ENCODE measurements at regions not wholly inside any gene's neighbourhood (a gene's known extent, or its start where the extent isn't known, plus 50 kb on each side); places are given as distances from the start of the nearest gene placed in this dataset.
A peak's percentile ranks its signal among the peaks of the same experiment; 100 is the strongest.

DNA sequence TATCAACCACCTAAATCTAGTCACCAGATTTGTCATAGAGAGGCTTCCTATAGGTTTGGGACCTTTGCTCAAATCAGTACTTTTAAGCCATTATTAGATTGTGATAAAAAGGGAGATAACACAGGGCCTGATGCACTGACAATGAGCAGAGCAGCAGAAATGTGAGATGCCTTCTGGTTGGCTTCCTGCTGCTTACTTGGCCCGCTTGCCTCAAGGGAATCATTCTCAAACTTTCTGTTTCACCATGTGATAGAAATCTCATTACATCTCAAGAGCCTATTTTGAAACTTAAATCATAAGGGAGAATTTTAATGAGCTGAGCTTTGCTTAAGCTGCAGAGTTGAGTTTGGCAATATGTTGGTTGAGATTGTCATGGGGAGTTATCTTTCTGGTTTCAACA is 606.0 kb downstream of the DHX35 start:
- Histone ChIP-seq H3K36me3 (ENCODE audit: control insufficient read depth, insufficient read depth, low read length) (no peaks in the 10 kb centered on the region), H3K9me3 (ENCODE audit: control insufficient read depth in 2 of 2, low read length in 2 of 2) (no peaks in the 10 kb centered on the region), H3K27ac (ENCODE audit: insufficient read depth, low read length, poor library complexity, severe bottlenecking) (no peak overlapping the region), H3K4me1 (ENCODE audit: control insufficient read depth, insufficient read depth, low read length, poor library complexity, severe bottlenecking) (no peaks in the 10 kb centered on the region), H3K4me3 (ENCODE audit: low read depth, low read length) (no peak overlapping the region), H3K27me3 (ENCODE audit: control insufficient read depth, insufficient read depth, low read length) (no peaks in the 10 kb centered on the region)
- H3K4me3 Mint-ChIP-seq = no peak overlapping the region
- no peaks in the 10 kb centered on the region for H3K4me1 Mint-ChIP-seq
- H3K27me3 Mint-ChIP-seq = no peaks in the 10 kb centered on the region
- peaks cover 0 to 4% (median 3%) of the 10 kb centered on the region in 7 donors for H3K9me3 Mint-ChIP-seq
- H3K36me3 Mint-ChIP-seq = no peaks in the 10 kb centered on the region
- DNase-seq = no peak
- H3K27ac Mint-ChIP-seq = no peak overlapping the region
- ATAC-seq (ENCODE audit: low read depth in 2 of 2) = no peak

DNA sequence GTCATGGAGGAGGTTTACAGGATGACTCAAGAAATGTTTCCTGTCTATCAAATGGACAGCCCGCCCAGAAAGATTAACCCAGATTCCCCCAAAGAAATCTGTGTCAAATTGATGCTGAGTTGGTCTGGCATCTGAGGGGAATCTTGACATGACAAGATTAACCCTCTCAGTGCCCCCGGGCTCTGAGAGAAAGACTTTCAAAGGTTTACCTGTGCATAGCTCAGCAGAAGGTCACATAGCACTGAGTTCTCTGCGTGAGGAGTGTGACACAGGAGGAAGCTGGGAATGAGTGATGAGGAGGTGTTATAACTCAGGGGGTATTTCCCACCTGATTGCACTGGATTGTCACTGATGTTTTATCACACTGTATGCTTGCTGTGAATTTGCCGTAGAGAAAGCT is 601.2 kb downstream of the DHX35 start:
- Histone ChIP-seq H3K4me1 (ENCODE audit: control insufficient read depth, insufficient read depth, low read length, poor library complexity, severe bottlenecking) (no peaks in the 10 kb centered on the region), H3K27ac (ENCODE audit: insufficient read depth, low read length, poor library complexity, severe bottlenecking) (no peak overlapping the region), H3K9me3 (ENCODE audit: control insufficient read depth in 2 of 2, low read length in 2 of 2) (no peaks in the 10 kb centered on the region), H3K36me3 (ENCODE audit: control insufficient read depth, insufficient read depth, low read length) (no peaks in the 10 kb centered on the region), H3K27me3 (ENCODE audit: control insufficient read depth, insufficient read depth, low read length) (no peaks in the 10 kb centered on the region), H3K4me3 (ENCODE audit: low read depth, low read length) (no peak overlapping the region)
- Mint-ChIP-seq H3K27ac (no peak overlapping the region), H3K4me1 (no peaks in the 10 kb centered on the region), H3K4me3 (no peak overlapping the region), H3K36me3 (no peaks in the 10 kb centered on the region), H3K27me3 (no peaks in the 10 kb centered on the region), H3K9me3 (peaks cover 0 to 3% (median 0%) of the 10 kb centered on the region in 7 donors)
- no peak for ATAC-seq (ENCODE audit: low read depth in 2 of 2)
- DNase-seq = no peak

DNA sequence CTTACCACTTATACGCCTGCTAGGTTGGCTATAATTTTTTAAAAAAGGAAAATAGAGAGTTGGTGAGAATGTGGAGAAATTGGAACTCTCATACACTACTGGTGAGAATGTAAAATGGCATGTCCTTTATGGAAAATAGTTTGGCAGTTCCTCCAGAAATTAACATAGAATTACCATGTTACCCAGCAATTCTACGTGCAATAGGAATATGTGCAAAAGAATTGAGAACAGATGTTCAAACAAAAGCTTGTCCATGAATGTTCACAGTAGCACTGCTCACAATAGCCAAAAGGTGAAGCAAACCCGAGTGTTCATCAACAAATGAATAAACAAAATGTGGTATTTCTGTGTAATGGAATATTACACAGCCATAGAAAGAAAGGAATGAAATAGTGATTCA is 592.2 kb downstream of the DHX35 start:
- Mint-ChIP-seq H3K9me3 (peaks cover 0 to 4% (median 0%) of the 10 kb centered on the region in 7 donors), H3K4me3 (no peak overlapping the region), H3K36me3 (no peaks in the 10 kb centered on the region), H3K27ac (no peak overlapping the region), H3K4me1 (no peaks in the 10 kb centered on the region), H3K27me3 (peaks cover 5% of the 10 kb centered on the region)
- no peaks in the 10 kb centered on the region for H3K4me1 ChIP-seq (ENCODE audit: control insufficient read depth, insufficient read depth, low read length, poor library complexity, severe bottlenecking)
- H3K27ac ChIP-seq (ENCODE audit: insufficient read depth, low read length, poor library complexity, severe bottlenecking) = no peak overlapping the region
- no peak for ATAC-seq (ENCODE audit: low read depth in 2 of 2)
- no peak overlapping the region for H3K4me3 ChIP-seq (ENCODE audit: low read depth, low read length)
- no peak for DNase-seq
- no peaks in the 10 kb centered on the region for H3K9me3 ChIP-seq (ENCODE audit: control insufficient read depth in 2 of 2, low read length in 2 of 2)
- no peaks in the 10 kb centered on the region for H3K36me3 ChIP-seq (ENCODE audit: control insufficient read depth, insufficient read depth, low read length)
- no peaks in the 10 kb centered on the region for H3K27me3 ChIP-seq (ENCODE audit: control insufficient read depth, insufficient read depth, low read length)

- no peaks in the 10 kb centered on the region for H3K9me3 ChIP-seq (ENCODE audit: control insufficient read depth in 2 of 2, low read length in 2 of 2)
- no peak overlapping the region for H3K4me3 Mint-ChIP-seq
- DNase-seq (no peak), ATAC-seq (ENCODE audit: low read depth in 2 of 2) (no peak)
- H3K9me3 Mint-ChIP-seq = peaks cover 0 to 4% (median 0%) of the 10 kb centered on the region in 7 donors
- H3K27me3 Mint-ChIP-seq = peaks cover 5% of the 10 kb centered on the region
- no peaks in the 10 kb centered on the region for H3K27me3 ChIP-seq (ENCODE audit: control insufficient read depth, insufficient read depth, low read length)
- H3K4me1 Mint-ChIP-seq = no peaks in the 10 kb centered on the region
- no peaks in the 10 kb centered on the region for H3K36me3 Mint-ChIP-seq
- no peak overlapping the region for H3K27ac Mint-ChIP-seq
- no peaks in the 10 kb centered on the region for H3K36me3 ChIP-seq (ENCODE audit: control insufficient read depth, insufficient read depth, low read length)
- no peak overlapping the region for H3K4me3 ChIP-seq (ENCODE audit: low read depth, low read length)
- H3K27ac ChIP-seq (ENCODE audit: insufficient read depth, low read length, poor library complexity, severe bottlenecking) = no peak overlapping the region
- H3K4me1 ChIP-seq (ENCODE audit: control insufficient read depth, insufficient read depth, low read length, poor library complexity, severe bottlenecking) = no peaks in the 10 kb centered on the region
These were observed 591.0 kb downstream of the DHX35 start for GRCh38 chr20:39553120-39553519.

GRCh38 chr20:39549733-39550132 is 587.6 kb downstream of the DHX35 start:
- ATAC-seq (ENCODE audit: low read depth in 2 of 2) = no peak
- H3K36me3 Mint-ChIP-seq = no peaks in the 10 kb centered on the region

GRCh38 chr20:39547546-39548408 is 585.6 kb downstream of the DHX35 start:
- Mint-ChIP-seq H3K27me3 (peaks cover 5% of the 10 kb centered on the region), H3K4me1 (no peaks in the 10 kb centered on the region), H3K27ac (peak overlapping the region in 1 of 3 donors; percentile 58), H3K4me3 (no peak overlapping the region), H3K36me3 (no peaks in the 10 kb centered on the region), H3K9me3 (peaks cover 0 to 5% (median 0%) of the 10 kb centered on the region in 7 donors)
- Histone ChIP-seq H3K9me3 (ENCODE audit: control insufficient read depth in 2 of 2, low read length in 2 of 2) (no peaks in the 10 kb centered on the region), H3K27ac (ENCODE audit: insufficient read depth, low read length, poor library complexity, severe bottlenecking) (no peak overlapping the region), H3K4me3 (ENCODE audit: low read depth, low read length) (no peak overlapping the region), H3K4me1 (ENCODE audit: control insufficient read depth, insufficient read depth, low read length, poor library complexity, severe bottlenecking) (no peaks in the 10 kb centered on the region), H3K27me3 (ENCODE audit: control insufficient read depth, insufficient read depth, low read length) (no peaks in the 10 kb centered on the region), H3K36me3 (ENCODE audit: control insufficient read depth, insufficient read depth, low read length) (no peaks in the 10 kb centered on the region)
- DNase-seq (no peak), ATAC-seq (ENCODE audit: low read depth in 2 of 2) (no peak)

More at GRCh38 chr20:39549733-39550132, 587.6 kb downstream of the DHX35 start:
- no peak for DNase-seq
- Histone ChIP-seq H3K9me3 (ENCODE audit: control insufficient read depth in 2 of 2, low read length in 2 of 2) (no peaks in the 10 kb centered on the region), H3K36me3 (ENCODE audit: control insufficient read depth, insufficient read depth, low read length) (no peaks in the 10 kb centered on the region), H3K27ac (ENCODE audit: insufficient read depth, low read length, poor library complexity, severe bottlenecking) (no peak overlapping the region), H3K4me1 (ENCODE audit: control insufficient read depth, insufficient read depth, low read length, poor library complexity, severe bottlenecking) (no peaks in the 10 kb centered on the region), H3K4me3 (ENCODE audit: low read depth, low read length) (no peak overlapping the region), H3K27me3 (ENCODE audit: control insufficient read depth, insufficient read depth, low read length) (no peaks in the 10 kb centered on the region)
- H3K4me3 Mint-ChIP-seq = no peak overlapping the region
- H3K27me3 Mint-ChIP-seq = peaks cover 9% of the 10 kb centered on the region
- H3K27ac Mint-ChIP-seq = no peak overlapping the region
- H3K9me3 Mint-ChIP-seq = peaks cover 0 to 5% (median 1%) of the 10 kb centered on the region in 7 donors
- no peaks in the 10 kb centered on the region for H3K4me1 Mint-ChIP-seq

DNA sequence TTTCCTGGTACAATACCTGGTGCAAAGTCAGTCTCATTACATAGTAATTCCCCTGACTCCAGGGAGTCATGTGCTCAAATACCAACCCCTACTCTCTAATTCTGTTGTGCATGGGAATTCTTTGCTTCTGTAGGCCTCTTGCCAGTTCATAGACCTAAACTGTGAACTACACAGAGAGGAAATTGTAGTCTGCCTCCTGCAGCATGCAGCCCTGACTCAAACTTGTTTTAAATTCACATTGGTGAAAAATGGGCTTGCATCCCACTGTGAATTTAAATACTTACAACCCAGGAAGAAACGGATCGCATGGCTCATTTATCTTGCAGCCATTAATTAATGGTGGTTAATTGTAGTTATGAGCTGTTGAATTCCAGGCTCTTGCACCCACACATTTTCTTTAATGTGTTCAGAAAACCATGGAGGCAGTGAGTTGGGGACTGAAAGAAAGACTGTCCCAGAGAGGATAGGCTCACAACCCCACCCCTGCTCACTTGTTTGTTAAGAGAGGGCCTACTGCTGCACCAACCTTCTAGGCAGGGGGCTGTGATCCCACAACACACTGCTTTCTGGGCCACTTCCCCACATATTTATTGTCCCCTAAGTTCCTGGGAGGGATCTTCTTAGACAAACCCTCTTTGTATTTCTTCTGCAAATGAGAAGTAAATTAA is 579.1 kb downstream of the DHX35 start:
- H3K4me3 Mint-ChIP-seq = no peak overlapping the region
- no peaks in the 10 kb centered on the region for H3K27me3 ChIP-seq (ENCODE audit: control insufficient read depth, insufficient read depth, low read length)
- H3K36me3 ChIP-seq (ENCODE audit: control insufficient read depth, insufficient read depth, low read length) = no peaks in the 10 kb centered on the region
- H3K27ac Mint-ChIP-seq = no peak overlapping the region
- DNase-seq = no peak
- no peak overlapping the region for H3K27ac ChIP-seq (ENCODE audit: insufficient read depth, low read length, poor library complexity, severe bottlenecking)
- peaks cover 0 to 3% (median 0%) of the 10 kb centered on the region in 7 donors for H3K9me3 Mint-ChIP-seq
- no peaks in the 10 kb centered on the region for H3K4me1 ChIP-seq (ENCODE audit: control insufficient read depth, insufficient read depth, low read length, poor library complexity, severe bottlenecking)
- H3K27me3 Mint-ChIP-seq = peaks cover 5% of the 10 kb centered on the region
- no peak for ATAC-seq (ENCODE audit: low read depth in 2 of 2)
- no peak overlapping the region for H3K4me3 ChIP-seq (ENCODE audit: low read depth, low read length)
- H3K4me1 Mint-ChIP-seq = no peaks in the 10 kb centered on the region
- no peaks in the 10 kb centered on the region for H3K36me3 Mint-ChIP-seq
- no peaks in the 10 kb centered on the region for H3K9me3 ChIP-seq (ENCODE audit: control insufficient read depth in 2 of 2, low read length in 2 of 2)

Data from CD4-positive, CD25-positive, alpha-beta regulatory T cell (primary cell).